Nephron (organoid): ENCODE measurements at regions not wholly inside any gene's neighbourhood (a gene's known extent, or its start where the extent isn't known, plus 50 kb on each side); places are given as distances from the start of the nearest gene placed in this dataset.

Source experiments
- H3K27ac Mint-ChIP-seq, 3 experiments: 2 replicates each; pipeline ENCODE4 v1.8.0; 2020; ENCODE audit warnings: mixed read lengths in 3 of 3, mild to moderate bottlenecking in 2 of 3, moderate library complexity in 1 of 3
- H3K27me3 Mint-ChIP-seq: 2 replicates; pipeline ENCODE4 v1.8.0; 2021; ENCODE audit warnings: low read depth, mild to moderate bottlenecking, moderate library complexity, mixed read lengths
- H3K36me3 Mint-ChIP-seq: 2 replicates; pipeline ENCODE4 v1.8.0; 2020; ENCODE audit warnings: low read depth, mixed read lengths
- H3K4me1 Mint-ChIP-seq: 2 replicates; pipeline ENCODE4 v1.8.0; 2020; ENCODE audit warnings: mixed read lengths
- H3K4me3 Mint-ChIP-seq, 3 experiments: 2 replicates each; pipeline ENCODE4 v1.8.0; 2020; ENCODE audit warnings: mild to moderate bottlenecking in 3 of 3, mixed read lengths in 3 of 3, moderate library complexity in 2 of 3
- H3K9me3 Mint-ChIP-seq: 2 replicates; pipeline ENCODE4 v1.8.0; 2020; ENCODE audit warnings: mixed read lengths
- CTCF ChIP-seq, 3 experiments: fragments of 200-600 bp; sonication (generic); IDR thresholded peaks; one replicate each; pipeline ENCODE4 v1.5.0; 2021; ENCODE audit warnings: antibody characterized with exemption in 3 of 3; ENCODE audit not compliant: unreplicated experiment in 3 of 3

DNA sequence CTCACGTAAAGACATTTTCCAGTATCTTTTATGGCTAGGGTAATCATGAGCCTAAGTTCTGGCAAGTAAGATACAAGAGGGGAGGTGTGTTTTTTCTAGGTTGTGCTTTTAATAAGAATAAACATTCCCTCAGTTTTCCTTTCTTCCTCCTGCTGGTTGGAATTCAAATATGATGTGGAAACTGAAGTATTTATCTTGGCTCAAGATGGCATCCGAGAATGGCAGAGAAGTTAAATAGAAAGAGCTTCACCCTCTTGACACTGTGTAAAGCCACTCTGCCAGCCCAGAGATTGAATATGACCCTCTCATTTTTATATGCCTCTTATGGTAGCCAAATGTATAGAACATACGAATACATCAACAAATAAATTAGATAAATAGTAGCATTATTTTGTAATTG lies 438.4 kb downstream of the ISL1 start:
- no peaks in the 10 kb centered on the region for H3K9me3 Mint-ChIP-seq
- TF ChIP-seq CTCF (IDR thresholded peaks at IDR 0.05; ENCODE audit: unreplicated experiment in 3 of 3): peak in 1 of 3 experiments; percentile 20
- no peaks in the 10 kb centered on the region for H3K27me3 Mint-ChIP-seq
- no peaks in the 10 kb centered on the region for H3K36me3 Mint-ChIP-seq
- no peak overlapping the region for H3K27ac Mint-ChIP-seq
- no peaks in the 10 kb centered on the region for H3K4me1 Mint-ChIP-seq
- no peak overlapping the region for H3K4me3 Mint-ChIP-seq

- Mint-ChIP-seq H3K36me3 (no peaks in the 10 kb centered on the region), H3K27me3 (no peaks in the 10 kb centered on the region), H3K4me1 (peaks cover 12% of the 10 kb centered on the region), H3K4me3 (no peak overlapping the region), H3K9me3 (no peaks in the 10 kb centered on the region), H3K27ac (peak overlapping the region in 1 of 3 experiments; percentile 84)
- TF ChIP-seq CTCF (IDR thresholded peaks at IDR 0.05; ENCODE audit: unreplicated experiment in 3 of 3): no peak
Observed at GRCh38 chr5:51829230-51829629, 446.0 kb downstream of the ISL1 start.

DNA sequence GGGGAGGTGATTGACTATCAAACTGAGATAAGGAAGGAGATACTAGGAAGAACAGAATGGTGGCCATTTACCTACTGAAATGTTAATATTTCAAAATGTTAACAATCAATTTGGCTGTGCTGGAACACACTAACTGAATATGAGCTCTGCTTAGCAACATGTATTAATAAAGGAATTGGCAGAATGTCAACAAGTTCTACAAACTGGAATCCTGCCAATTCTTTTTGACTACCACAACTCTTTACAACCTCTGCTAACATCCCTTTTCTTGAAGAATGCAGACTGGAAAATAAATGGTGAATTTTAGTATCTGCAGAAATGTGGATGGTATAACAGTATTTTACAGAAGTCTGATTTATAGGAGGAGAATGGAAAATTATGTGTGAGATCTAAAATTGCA lies 446.4 kb downstream of the ISL1 start:
- Mint-ChIP-seq H3K4me1 (peaks cover 12% of the 10 kb centered on the region), H3K9me3 (no peaks in the 10 kb centered on the region), H3K27ac (peak overlapping the region in 1 of 3 experiments; percentile 84), H3K27me3 (no peaks in the 10 kb centered on the region), H3K4me3 (no peak overlapping the region), H3K36me3 (no peaks in the 10 kb centered on the region)
- no peak for TF ChIP-seq CTCF (IDR thresholded peaks at IDR 0.05; ENCODE audit: unreplicated experiment in 3 of 3)

DNA sequence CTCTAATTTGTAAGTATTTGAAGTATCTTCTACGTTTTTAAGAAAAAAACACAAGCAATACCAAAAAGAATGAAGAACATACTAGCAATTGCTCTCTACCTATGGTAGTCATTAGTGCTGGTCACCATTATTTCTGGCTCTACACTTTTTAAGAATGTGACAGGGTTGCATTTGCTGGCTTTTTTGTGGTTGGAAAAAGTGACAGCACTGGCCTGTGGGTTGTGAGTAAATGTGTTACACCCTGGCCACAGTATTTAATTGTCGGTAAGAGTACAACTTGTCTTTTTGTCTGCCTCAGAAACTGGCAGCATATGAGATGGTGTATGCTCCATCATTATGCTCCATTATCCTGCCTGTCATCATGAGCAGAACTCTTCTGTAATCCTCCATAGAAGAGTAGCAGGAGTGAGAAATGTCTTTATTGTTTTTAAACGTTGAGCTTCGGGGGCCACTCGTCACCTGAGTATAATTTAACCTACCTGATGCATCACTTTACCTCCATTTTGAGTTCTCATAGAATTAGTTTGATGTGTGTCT lies 449.8 kb downstream of the ISL1 start:
- Mint-ChIP-seq H3K27ac (no peak overlapping the region), H3K36me3 (no peaks in the 10 kb centered on the region), H3K4me3 (no peak overlapping the region), H3K4me1 (peaks cover 12% of the 10 kb centered on the region), H3K27me3 (no peaks in the 10 kb centered on the region), H3K9me3 (no peaks in the 10 kb centered on the region)
- no peak for TF ChIP-seq CTCF (IDR thresholded peaks at IDR 0.05; ENCODE audit: unreplicated experiment in 3 of 3)

DNA sequence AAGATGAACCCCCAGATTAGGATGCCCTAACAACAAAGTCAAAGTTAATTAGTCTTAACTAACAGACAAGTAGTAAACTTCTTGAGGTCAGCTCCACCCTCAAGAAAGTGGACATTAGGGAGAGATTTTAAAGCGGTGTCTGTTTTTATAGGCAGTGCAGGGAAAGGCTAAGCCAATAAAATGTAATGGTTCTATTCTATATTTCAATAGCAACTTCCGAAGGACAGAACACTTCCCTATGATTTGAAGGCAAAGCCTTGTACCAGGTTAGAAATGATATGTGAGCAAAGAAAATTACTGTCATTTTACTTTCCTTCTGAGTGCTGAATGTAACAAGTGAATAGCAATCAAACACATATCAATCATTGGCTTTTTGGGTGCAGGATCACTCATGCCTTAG lies 455.2 kb downstream of the ISL1 start:
- peaks cover 3% of the 10 kb centered on the region for H3K27me3 Mint-ChIP-seq
- no peak overlapping the region for H3K4me3 Mint-ChIP-seq
- peaks cover 3% of the 10 kb centered on the region for H3K36me3 Mint-ChIP-seq
- H3K9me3 Mint-ChIP-seq: peaks cover 9% of the 10 kb centered on the region
- H3K4me1 Mint-ChIP-seq: no peaks in the 10 kb centered on the region
- no peak for TF ChIP-seq CTCF (IDR thresholded peaks at IDR 0.05; ENCODE audit: unreplicated experiment in 3 of 3)
- H3K27ac Mint-ChIP-seq: no peak overlapping the region

- no peaks in the 10 kb centered on the region for H3K27me3 Mint-ChIP-seq
- no peak overlapping the region for H3K4me3 Mint-ChIP-seq
- H3K36me3 Mint-ChIP-seq: peaks cover 3% of the 10 kb centered on the region
- peaks cover 9% of the 10 kb centered on the region for H3K9me3 Mint-ChIP-seq
- no peaks in the 10 kb centered on the region for H3K4me1 Mint-ChIP-seq
- no peak for TF ChIP-seq CTCF (IDR thresholded peaks at IDR 0.05; ENCODE audit: unreplicated experiment in 3 of 3)
- no peak overlapping the region for H3K27ac Mint-ChIP-seq
Observed at GRCh38 chr5:51843893-51844292, 460.6 kb downstream of the ISL1 start.
